GM12874 (cell line): ENCODE measurements at regions not wholly inside any gene's neighbourhood (a gene's known extent, or its start where the extent isn't known, plus 50 kb on each side); places are given as distances from the start of the nearest gene placed in this dataset.

Source experiments
- TF ChIP-seq, protein P1 (sequence below): IDR thresholded peaks from 2 replicates; pipeline ENCODE4 v1.5.1; 2011; ENCODE audit warnings: low read depth, mild to moderate bottlenecking, control low read depth, low read length, moderate library complexity; ENCODE audit not compliant: insufficient read depth

DNA sequence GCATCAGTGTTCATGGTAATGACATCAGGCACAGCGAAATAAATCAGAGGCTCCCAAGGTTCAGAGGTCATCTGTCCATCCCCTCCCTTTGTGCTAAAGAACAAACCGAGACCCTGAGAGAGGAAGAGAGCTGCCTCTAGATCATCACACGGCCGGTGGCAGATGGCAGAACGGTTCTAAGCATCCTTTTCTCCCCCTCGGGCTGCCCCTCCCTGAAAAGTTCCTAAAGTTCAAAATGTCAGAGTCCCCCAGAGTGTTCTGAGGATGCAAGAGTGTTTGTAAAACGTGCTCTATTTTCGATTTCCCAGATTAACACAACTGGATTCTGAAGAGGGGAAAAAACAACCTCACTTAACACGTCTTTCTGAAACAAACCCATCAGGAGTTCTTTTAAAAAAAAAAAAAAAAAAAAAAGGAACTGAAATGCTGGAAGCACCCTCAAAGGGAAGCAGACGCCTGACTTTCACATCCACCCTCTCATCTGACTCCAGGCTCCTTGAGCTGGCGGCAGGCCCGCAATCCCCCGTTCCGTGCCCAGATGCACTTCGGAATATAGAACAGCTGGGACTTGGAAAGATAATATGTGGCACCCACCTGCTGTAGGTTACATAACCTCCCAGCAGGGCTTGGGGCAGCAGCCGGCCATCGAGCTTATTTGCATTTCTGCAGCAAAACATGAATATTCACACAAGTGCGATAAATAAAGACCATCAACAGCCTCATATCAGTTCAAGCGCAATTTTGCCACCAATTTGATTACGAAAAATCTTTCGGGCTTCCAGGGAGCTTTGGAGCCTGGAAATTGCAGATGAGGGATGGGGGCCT, 115.5 kb upstream of the SMURF2 start:
- TF ChIP-seq, protein P1, sequence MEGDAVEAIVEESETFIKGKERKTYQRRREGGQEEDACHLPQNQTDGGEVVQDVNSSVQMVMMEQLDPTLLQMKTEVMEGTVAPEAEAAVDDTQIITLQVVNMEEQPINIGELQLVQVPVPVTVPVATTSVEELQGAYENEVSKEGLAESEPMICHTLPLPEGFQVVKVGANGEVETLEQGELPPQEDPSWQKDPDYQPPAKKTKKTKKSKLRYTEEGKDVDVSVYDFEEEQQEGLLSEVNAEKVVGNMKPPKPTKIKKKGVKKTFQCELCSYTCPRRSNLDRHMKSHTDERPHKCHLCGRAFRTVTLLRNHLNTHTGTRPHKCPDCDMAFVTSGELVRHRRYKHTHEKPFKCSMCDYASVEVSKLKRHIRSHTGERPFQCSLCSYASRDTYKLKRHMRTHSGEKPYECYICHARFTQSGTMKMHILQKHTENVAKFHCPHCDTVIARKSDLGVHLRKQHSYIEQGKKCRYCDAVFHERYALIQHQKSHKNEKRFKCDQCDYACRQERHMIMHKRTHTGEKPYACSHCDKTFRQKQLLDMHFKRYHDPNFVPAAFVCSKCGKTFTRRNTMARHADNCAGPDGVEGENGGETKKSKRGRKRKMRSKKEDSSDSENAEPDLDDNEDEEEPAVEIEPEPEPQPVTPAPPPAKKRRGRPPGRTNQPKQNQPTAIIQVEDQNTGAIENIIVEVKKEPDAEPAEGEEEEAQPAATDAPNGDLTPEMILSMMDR, result no peak

- TF ChIP-seq, protein P1, result peak; percentile 97
Observed at GRCh38 chr17:64776720-64777414, 114.8 kb upstream of the SMURF2 start.

GRCh38 chr17:64775701-64776570, 113.8 kb upstream of the SMURF2 start:
- TF ChIP-seq, protein P1, result no peak

DNA sequence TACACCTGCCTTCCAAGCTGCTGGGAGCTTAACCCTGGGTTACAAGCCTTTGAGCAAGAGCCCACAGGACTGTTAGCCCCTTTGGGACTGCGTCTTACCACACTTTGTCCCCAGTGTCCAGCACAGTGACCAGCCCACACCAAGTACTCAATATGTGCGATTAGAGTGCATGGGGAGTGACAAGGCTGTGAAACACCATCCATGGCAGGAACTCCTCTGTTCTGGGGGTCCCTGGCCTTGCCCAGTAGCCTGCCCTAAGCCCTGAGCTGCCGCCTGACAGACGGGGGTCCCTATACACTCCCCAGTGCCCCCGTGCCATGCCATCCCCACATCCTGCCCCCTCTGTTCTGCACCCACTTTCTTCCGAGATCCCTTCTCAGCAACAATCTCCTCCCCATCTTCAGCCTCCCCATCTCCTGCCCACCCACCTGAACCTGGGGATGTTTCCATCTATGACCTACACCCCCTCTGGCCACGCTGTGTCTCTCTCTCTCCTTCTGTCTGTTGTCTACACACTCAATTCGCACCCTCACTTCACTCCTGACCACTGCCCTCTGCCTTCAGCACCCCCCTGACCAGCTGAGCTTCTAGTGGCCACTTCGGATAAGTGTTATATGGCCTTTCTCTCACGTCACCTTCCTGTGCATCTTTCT, 112.9 kb upstream of the SMURF2 start:
- TF ChIP-seq, protein P1, result no peak

DNA sequence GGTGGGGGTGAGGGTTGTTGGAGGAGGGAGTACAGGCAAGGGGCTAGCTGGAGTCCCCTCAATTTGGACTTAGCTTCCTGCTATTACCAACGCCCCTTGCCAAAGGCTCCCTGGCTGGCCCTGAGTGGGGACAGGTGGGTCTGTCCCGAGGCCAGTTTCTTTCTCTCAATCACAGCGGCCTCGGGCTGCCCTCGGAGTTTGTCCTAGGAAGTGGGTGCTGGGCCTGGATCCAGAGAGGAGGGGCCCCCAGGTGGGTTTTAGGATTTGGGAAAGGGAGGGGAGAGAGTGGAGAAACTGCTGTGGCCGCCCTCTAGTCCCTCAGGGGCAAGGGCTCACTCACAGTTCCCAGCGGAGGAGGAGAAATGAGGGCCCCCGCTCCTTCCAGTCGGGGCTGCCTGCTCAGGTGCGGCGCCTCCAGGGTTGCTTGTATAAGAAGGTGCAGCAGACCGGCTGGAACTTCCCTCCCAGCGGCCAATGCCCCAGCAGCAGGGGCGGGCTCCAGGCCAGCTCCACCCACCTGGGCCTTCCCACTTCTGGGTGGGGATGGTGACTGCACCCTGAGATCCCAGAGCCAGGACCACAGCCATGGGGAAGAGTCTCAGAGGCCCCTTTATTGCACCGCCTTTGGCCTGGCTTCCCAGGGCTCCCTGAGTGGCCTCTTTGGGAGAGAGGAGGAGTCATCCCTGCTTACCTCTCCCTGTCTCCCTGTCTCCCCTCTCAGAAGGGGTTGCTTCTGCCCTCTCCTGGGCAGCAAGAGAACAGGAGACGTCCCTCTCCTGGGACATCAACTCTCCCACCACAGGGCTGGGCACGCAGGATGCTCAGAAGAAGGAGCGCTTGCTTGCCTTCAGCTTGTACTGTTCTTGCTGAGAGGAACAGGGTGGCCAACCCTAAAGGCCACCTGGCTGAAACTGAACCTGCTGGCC, 112.0 kb upstream of the SMURF2 start:
- TF ChIP-seq, protein P1, result no peak

- TF ChIP-seq, protein P1, result no peak
Observed at GRCh38 chr17:64773386-64773835, 111.3 kb upstream of the SMURF2 start.
